SK-N-SH (cell line): ENCODE measurements at regions not wholly inside any gene's neighbourhood (a gene's known extent, or its start where the extent isn't known, plus 50 kb on each side); places are given as distances from the start of the nearest gene placed in this dataset.

Experiments used
- CTCF ChIA-PET: fragments of 300-600, 350-600 bp; formaldehyde crosslinking; extraction: SDS; loops from one replicate; lab custom pipeline; 2021; lab: Yijun Ruan, JAX
- POLR2A ChIA-PET: fragments of 350-600 bp; sonication (Branson Sonifier 250); formaldehyde crosslinking; extraction: SDS; loops from one replicate; lab custom pipeline; 2020; ENCODE audit warnings: antibody characterized with exemption, inconsistent platforms; lab: Yijun Ruan, JAX
- DNase-seq: peaks from one replicate; pipeline ENCODE4 v3.0.0; 2012
- H2AFZ ChIP-seq: fragments of 200-600 bp; sonication (generic); 2 replicates; pipeline ENCODE4 v1.8.1; 2016; ENCODE audit warnings: antibody characterized with exemption, mild to moderate bottlenecking, low read depth
- H3F3A ChIP-seq: fragments of 200-600 bp; sonication (generic); replicated peaks from 2 replicates; pipeline ENCODE3; 2016; ENCODE audit warnings: antibody characterized with exemption, mild to moderate bottlenecking; ENCODE audit not compliant: insufficient read depth
- H3K27ac ChIP-seq, 2 experiments: fragments of 200-500 bp in 1 of 2; fragments of 200-600 bp in 1 of 2; sonication (Bioruptor generic) in 1 of 2; sonication (generic), shearing (Covaris generic) in 1 of 2; 2 replicates each; pipeline versions ENCODE4 v1.5.1 to v1.6.1; 2014 to 2016; ENCODE audit warnings: low read depth in 2 of 2, inconsistent platforms in 1 of 2, low read length in 1 of 2, mild to moderate bottlenecking in 1 of 2, mixed read lengths in 1 of 2
- H3K27me3 ChIP-seq: fragments of 200-600 bp; sonication (generic), shearing (Covaris generic); 2 replicates; pipeline ENCODE4 v1.6.1; 2016; ENCODE audit warnings: mixed run types; ENCODE audit not compliant: insufficient read depth
- H3K36me3 ChIP-seq, 2 experiments: fragments of 200-500 bp in 1 of 2; fragments of 200-600 bp in 1 of 2; sonication (Bioruptor generic) in 1 of 2; sonication (generic) in 1 of 2; replicated peaks in 1 of 2; 2 replicates each; pipeline versions ENCODE3 to v1.5.1; 2014 to 2016; ENCODE audit warnings: low read length in 1 of 2, mild to moderate bottlenecking in 1 of 2; ENCODE audit not compliant: insufficient read depth in 2 of 2, control insufficient read depth in 1 of 2
- H3K4me1 ChIP-seq, 2 experiments: fragments of 200-500 bp in 1 of 2; fragments of 200-600 bp in 1 of 2; sonication (Bioruptor generic) in 1 of 2; sonication (generic), shearing (Covaris generic) in 1 of 2; 2 replicates each; pipeline versions ENCODE4 v1.5.1 to v1.6.1; 2014 to 2016; ENCODE audit warnings: low read depth in 1 of 2, low read length in 1 of 2, mixed run types in 1 of 2; ENCODE audit not compliant: insufficient read depth in 2 of 2, control insufficient read depth in 1 of 2
- H3K4me2 ChIP-seq: fragments of 200-600 bp; sonication (generic), shearing (Covaris generic); 2 replicates; pipeline ENCODE4 v1.6.1; 2017; ENCODE audit warnings: mixed run types
- H3K4me3 ChIP-seq, 2 experiments: fragments of 200-500 bp in 1 of 2; fragments of 200-600 bp in 1 of 2; sonication (Bioruptor generic) in 1 of 2; sonication (generic), shearing (Covaris generic) in 1 of 2; 2 replicates each; pipeline versions ENCODE4 v1.5.1 to v1.8.1; 2014 to 2016; ENCODE audit warnings: low read depth in 2 of 2, inconsistent platforms in 1 of 2, low read length in 1 of 2, mild to moderate bottlenecking in 1 of 2, mixed read lengths in 1 of 2, moderate library complexity in 1 of 2
- H3K79me2 ChIP-seq: fragments of 200-600 bp; sonication (generic); 2 replicates; pipeline ENCODE4 v1.8.1; 2017; ENCODE audit warnings: mild to moderate bottlenecking; ENCODE audit not compliant: insufficient read depth
- H3K9ac ChIP-seq: fragments of 200-600 bp; sonication (generic); 2 replicates; pipeline ENCODE4 v1.6.1; 2017; ENCODE audit warnings: mixed run types
- H3K9me2 ChIP-seq: fragments of 200-600 bp; sonication (generic); 2 replicates; pipeline ENCODE4 v1.6.1; 2017; ENCODE audit warnings: mixed run types
- H3K9me3 ChIP-seq: fragments of 200-600 bp; sonication (generic); 2 replicates; pipeline ENCODE4 v1.6.1; 2017; ENCODE audit warnings: mixed run types, mild to moderate bottlenecking, moderate library complexity
- H4K20me1 ChIP-seq: fragments of 200-600 bp; sonication (generic); 2 replicates; pipeline ENCODE4 v1.6.1; 2017; ENCODE audit warnings: mild to moderate bottlenecking, mixed run types; ENCODE audit not compliant: insufficient read depth
- ELF1 ChIP-seq: IDR thresholded peaks from 2 replicates; pipeline ENCODE4 v1.4.0; 2012
- EP300 ChIP-seq, 2 experiments: IDR thresholded peaks; 2 replicates each; pipeline versions ENCODE4 v1.4.0 to v1.6.1; 2012; ENCODE audit warnings: borderline replicate concordance in 1 of 2, low read depth in 1 of 2, low read length in 1 of 2
- FOXM1 ChIP-seq: IDR thresholded peaks from 2 replicates; pipeline ENCODE4 v1.4.0; 2012; ENCODE audit warnings: low read depth, mild to moderate bottlenecking
- GABPA ChIP-seq: IDR thresholded peaks from 2 replicates; pipeline ENCODE4 v1.4.0; 2012; ENCODE audit warnings: low read depth, mild to moderate bottlenecking
- IRF3 ChIP-seq: fragments of 150-350 bp; IDR thresholded peaks from 2 replicates; pipeline ENCODE4 v1.6.1; 2016; ENCODE audit warnings: mild to moderate bottlenecking, low read depth, low read length
- JUND ChIP-seq: IDR thresholded peaks from 2 replicates; pipeline ENCODE4 v1.4.0; 2012
- MEF2A ChIP-seq: IDR thresholded peaks from 2 replicates; pipeline ENCODE4 v1.4.0; 2012; ENCODE audit warnings: low read depth, borderline replicate concordance
- NFIC ChIP-seq: IDR thresholded peaks from 2 replicates; pipeline ENCODE4 v1.4.0; 2012; ENCODE audit warnings: borderline replicate concordance
- RAD21 ChIP-seq: IDR thresholded peaks from 2 replicates; pipeline ENCODE4 v1.6.1; 2012; ENCODE audit warnings: mild to moderate bottlenecking, low read length
- RCOR1 ChIP-seq: fragments of 150-350 bp; IDR thresholded peaks from 2 replicates; pipeline ENCODE4 v1.6.1; 2017; ENCODE audit warnings: antibody characterized with exemption, low read length
- RFX5 ChIP-seq: IDR thresholded peaks from 2 replicates; pipeline ENCODE4 v1.6.1; 2012; ENCODE audit warnings: mild to moderate bottlenecking, improper control_type of control experiment, low read length
- USF2 ChIP-seq: fragments of 150-350 bp; IDR thresholded peaks from 2 replicates; pipeline ENCODE4 v1.6.1; 2017; ENCODE audit warnings: antibody characterized with exemption, low read length, low read depth, borderline replicate concordance
- ZBTB33 ChIP-seq: IDR thresholded peaks from 2 replicates; pipeline ENCODE4 v1.4.0; 2012; ENCODE audit warnings: low read depth, borderline replicate concordance
- WGBS: methylation state at CpG from one replicate; pipeline ENCODE4 v1.1.6; 2017; ENCODE audit warnings: low lambda C conversion rate; 5-methylcytosine and 5-hydroxymethylcytosine counted together

- TF ChIP-seq ELF1 (no peak), GABPA (no peak)
Observed at GRCh38 chr10:124308056-124308645, 110.6 kb downstream of the OAT start (continued).

GRCh38 chr10:124307591-124307990 is 111.1 kb downstream of the OAT start:
- ChIA-PET CTCF (interaction anchor here (0.7 to 0.9 kb wide), 2 partner anchors 19 to 81 kb away, joined by 3 read pairs; no protein-coding TSS in a partner anchor), POLR2A (no interaction called here)
- no peaks in the 10 kb centered on the region for H3K9me2 ChIP-seq
- H3K4me1 ChIP-seq, result no peaks in the 10 kb centered on the region
- no peak overlapping the region for H3K4me3 ChIP-seq
- no peaks in the 10 kb centered on the region for H3K27me3 ChIP-seq
- no peak for TF ChIP-seq FOXM1
- TF ChIP-seq RCOR1, result no peak
- H4K20me1 ChIP-seq, result no peaks in the 10 kb centered on the region
- H3K4me2 ChIP-seq, result no peak overlapping the region
- DNase-seq, result no peak
- no peaks in the 10 kb centered on the region for H3K36me3 ChIP-seq
- no peak overlapping the region for H3K27ac ChIP-seq
- no peak overlapping the region for H3K9ac ChIP-seq
- H3K9me3 ChIP-seq, result no peaks in the 10 kb centered on the region
- 58% methylated on average over 10 of the region's 17 CpGs for WGBS
- no peaks in the 10 kb centered on the region for H3K79me2 ChIP-seq
- H2AFZ ChIP-seq, result no peak overlapping the region
- no peaks in the 10 kb centered on the region for H3F3A ChIP-seq

- no peaks in the 10 kb centered on the region for H3K36me3 ChIP-seq
- H3K27me3 ChIP-seq, result no peaks in the 10 kb centered on the region
- H3K4me2 ChIP-seq, result no peak overlapping the region
- H3F3A ChIP-seq, result no peaks in the 10 kb centered on the region
- H4K20me1 ChIP-seq, result no peaks in the 10 kb centered on the region
- no peak for DNase-seq
- TF ChIP-seq NFIC (no peak), RFX5 (no peak), EP300 (IDR thresholded peaks at IDR 0.05; ENCODE audit: borderline replicate concordance in 1 of 2, low read depth in 1 of 2, low read length in 1 of 2) (no peak), ZBTB33 (no peak), IRF3 (no peak), RAD21 (no peak), RCOR1 (no peak), USF2 (no peak), MEF2A (no peak), JUND (no peak)
- TF ChIP-seq, all 33 proteins: peak for 0
- 23% methylated on average over 4 of the region's 4 CpGs for WGBS
- no peak overlapping the region for H3K27ac ChIP-seq
- H3K9ac ChIP-seq, result no peak overlapping the region
- ChIA-PET CTCF (interaction anchor here (0.9 kb wide), 1 partner anchor 82 kb away, joined by 3 read pairs; no protein-coding TSS in a partner anchor), POLR2A (no interaction called here)
- no peak overlapping the region for H3K4me3 ChIP-seq
- H3K9me3 ChIP-seq, result no peaks in the 10 kb centered on the region
- H3K9me2 ChIP-seq, result no peaks in the 10 kb centered on the region
- H3K4me1 ChIP-seq, result no peaks in the 10 kb centered on the region
- no peaks in the 10 kb centered on the region for H3K79me2 ChIP-seq
- H2AFZ ChIP-seq, result no peak overlapping the region
Observed at GRCh38 chr10:124306922-124307371, 111.8 kb downstream of the OAT start.
